B cell (primary cell): ENCODE measurements at regions not wholly inside any gene's neighbourhood (a gene's known extent, or its start where the extent isn't known, plus 50 kb on each side); places are given as distances from the start of the nearest gene placed in this dataset.

ENCODE experiments used
- CTCF ChIP-seq: fragments of 200-600 bp; IDR thresholded peaks from one replicate; pipeline ENCODE4 v1.8.0; 2022; ENCODE audit warnings: antibody characterized with exemption, mild to moderate bottlenecking
- EZH2 ChIP-seq: IDR thresholded peaks from 2 replicates; pipeline ENCODE4 v1.6.1; 2012; ENCODE audit warnings: borderline replicate concordance, low read depth, mild to moderate bottlenecking, moderate library complexity, low read length; ENCODE audit not compliant: insufficient read depth, poor library complexity, severe bottlenecking

GRCh38 chr4:188429965-188430364 lies 290.7 kb downstream of the TRIML1 start:
- no peak for TF ChIP-seq CTCF
- TF ChIP-seq EZH2: no peak
